Inflammatory macrophage (primary cell): ENCODE measurements at regions not wholly inside any gene's neighbourhood (a gene's known extent, or its start where the extent isn't known, plus 50 kb on each side); places are given as distances from the start of the nearest gene placed in this dataset.

Experiments used
- DNase-seq, 2 donors: peaks; one replicate each; pipeline ENCODE4 v3.0.0-alpha.2; 2020 to 2022

- no peak for DNase-seq
Observed at GRCh38 chr17:69900829-69901228, 174.2 kb upstream of the KCNJ16 start.

DNA sequence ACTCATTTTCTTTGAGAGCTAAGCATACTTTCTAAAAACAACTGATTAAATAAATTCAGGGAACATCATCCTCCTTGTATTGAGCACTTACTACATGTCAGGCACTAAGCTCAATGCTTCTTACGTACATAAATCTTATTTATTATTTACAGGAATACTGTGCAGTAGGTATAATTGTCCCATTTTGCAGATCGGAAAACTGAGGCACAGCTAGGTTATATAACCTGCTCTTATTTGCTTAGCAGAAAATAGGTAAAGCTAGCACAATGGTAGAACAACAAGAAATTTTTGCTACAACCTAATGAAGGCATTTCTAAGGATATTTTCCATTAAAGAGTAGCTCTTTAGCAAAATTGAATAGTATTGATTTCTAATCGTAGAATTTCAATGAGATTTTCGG is 168.7 kb upstream of the KCNJ16 start:
- no peak for DNase-seq

DNA sequence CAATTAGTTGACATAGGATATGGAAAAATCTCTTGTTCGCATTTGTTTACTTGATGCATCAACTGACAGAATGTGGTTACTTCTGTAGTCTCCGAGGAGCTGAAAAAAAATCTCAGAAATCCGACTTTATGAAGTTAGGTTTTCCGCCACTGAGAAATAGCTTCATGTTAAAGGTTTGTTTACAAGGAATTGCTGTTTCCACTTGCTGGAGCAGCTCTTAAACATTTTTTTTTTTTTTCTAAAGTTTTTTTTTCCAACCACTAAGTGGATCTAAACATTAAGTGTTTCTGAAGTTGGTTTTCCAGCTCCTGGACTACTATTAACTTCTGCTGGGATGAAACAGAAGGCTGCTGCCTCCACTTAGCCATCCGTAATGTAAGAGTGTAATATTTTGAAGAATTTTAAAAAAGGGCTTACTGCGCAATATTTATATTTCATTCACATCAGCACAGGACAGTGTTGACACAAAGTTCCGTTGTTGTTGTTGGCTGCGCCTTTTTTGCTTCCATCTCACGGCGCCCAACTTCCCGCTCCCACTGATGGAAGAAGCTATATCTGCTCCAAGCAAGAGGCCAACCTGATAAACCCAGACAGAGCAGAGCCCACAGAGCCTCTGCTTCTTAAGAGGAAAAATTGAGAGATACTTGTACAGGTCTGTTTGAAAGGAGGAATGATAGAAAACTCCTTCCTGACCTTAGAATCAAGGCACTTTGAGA is 167.7 kb upstream of the KCNJ16 start:
- no peak for DNase-seq

GRCh38 chr17:69908626-69909368 is 166.2 kb upstream of the KCNJ16 start:
- DNase-seq: no peak

DNA sequence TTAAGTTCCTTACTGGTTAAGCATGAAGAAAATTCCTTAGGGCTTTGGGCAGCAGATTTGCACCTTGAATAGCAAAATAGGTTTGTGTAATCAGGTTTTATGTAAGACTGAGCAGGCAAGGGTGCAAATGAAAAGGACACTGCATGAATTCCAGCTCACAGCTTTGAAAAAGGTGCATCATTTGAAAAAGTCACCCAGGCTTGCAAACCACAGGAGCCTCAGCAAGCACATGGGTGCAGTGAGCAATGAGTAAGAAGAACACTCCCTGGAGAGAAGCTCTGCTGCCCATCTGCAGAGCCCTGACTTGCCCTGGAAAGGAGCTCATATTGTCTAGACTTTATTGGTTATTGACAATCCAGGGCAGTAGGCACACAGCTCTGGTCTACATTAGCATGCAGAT is 165.6 kb upstream of the KCNJ16 start:
- no peak for DNase-seq

DNA sequence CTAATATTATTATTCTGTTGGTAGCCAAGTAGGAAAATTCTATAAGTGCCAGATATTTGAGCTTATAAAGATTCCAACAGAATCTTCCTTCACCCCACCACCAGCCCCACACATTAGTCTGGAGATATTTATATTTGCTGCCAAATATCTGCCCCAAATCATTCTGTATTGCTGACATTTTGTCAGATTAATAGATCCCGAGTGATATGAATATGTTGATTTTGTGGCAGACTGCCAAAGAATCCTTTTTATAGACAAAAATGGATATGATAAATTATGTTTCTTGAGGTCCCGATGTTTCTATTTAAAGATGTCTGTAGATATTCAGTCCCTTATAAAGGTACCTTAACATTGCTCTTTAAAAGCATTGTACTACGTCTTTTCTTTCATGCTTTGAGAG is 162.2 kb upstream of the KCNJ16 start:
- no peak for DNase-seq

DNA sequence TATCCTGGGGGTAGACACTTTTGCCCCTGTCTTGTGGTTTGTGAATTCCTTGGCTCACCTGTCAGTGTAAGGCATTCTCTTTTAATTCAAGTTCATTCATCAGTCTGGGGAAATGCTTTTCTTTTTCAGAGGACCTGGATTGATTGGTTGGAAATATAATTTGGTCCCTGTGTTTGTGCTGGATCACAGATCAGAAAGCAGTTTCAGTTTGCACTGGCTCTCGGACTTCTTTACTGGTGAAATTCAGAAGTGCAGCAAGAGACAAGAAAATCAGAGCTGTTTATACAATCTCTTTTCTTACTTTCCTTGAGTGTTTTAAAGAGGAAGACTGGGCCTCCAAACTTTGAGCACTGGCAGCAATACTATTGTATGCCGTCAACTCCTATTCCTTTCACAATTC is 161.8 kb upstream of the KCNJ16 start:
- no peak for DNase-seq

- DNase-seq: no peak
Observed at GRCh38 chr17:69913616-69914015, 161.4 kb upstream of the KCNJ16 start.

DNA sequence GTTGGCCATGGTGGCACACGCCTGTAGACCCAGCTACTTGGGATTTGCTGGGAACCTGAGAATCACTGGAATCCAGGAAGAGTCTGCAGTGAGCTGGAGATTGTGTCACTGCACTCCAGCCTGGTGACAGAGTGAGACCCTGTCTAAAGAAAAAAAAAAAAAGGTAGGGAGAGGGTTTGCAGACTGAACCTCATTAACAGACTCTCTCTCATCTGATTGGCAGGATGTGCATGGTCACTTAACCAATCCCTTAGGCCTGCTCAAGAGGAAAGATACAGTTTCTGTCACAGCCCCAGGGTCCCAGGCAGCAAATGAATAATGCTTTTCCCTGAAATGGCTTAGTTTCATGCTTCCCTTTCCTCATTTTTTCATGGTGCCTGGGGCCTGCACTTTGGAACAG is 160.5 kb upstream of the KCNJ16 start:
- DNase-seq: no peak

DNA sequence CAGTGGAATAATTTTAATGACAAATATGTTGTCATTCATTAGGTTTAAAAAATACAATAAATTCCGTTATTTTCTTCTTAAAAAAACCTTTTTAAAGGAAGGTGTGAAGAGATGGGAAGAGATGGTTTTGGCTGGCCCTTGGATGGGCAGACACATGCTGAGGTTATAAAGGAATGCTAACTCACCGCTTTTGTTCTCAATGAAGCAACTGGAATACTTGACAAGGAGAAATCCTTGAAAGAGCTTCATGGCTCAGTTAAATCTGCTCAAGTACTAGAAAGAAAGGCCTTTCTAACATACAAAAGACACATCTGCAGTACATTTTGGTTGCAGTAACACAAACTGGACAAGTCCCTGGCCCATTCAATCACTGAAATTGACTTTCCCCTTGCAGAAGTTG is 158.3 kb upstream of the KCNJ16 start:
- DNase-seq: no peak

- DNase-seq: no peak
Observed at GRCh38 chr17:69918164-69918563, 156.9 kb upstream of the KCNJ16 start.

DNA sequence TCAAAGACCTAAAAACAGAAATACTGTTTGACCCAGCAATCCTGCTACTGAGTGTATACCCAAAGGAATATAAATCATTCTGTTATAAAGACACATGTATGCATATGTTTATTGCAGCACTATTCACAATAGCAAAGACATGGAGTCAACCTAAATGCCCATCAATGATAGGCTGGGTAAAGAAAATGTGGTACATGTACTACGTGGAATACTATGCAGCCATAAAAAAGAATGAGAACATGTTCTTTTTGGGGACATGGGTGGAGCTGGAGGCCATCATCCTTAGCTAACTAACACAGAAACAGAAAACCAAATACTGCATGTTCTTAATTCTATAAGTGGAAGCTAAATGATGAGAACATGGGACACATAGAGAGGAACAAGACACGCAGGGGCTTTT is 155.2 kb upstream of the KCNJ16 start:
- no peak for DNase-seq

GRCh38 chr17:69921046-69921445 is 154.0 kb upstream of the KCNJ16 start:
- DNase-seq: no peak

DNA sequence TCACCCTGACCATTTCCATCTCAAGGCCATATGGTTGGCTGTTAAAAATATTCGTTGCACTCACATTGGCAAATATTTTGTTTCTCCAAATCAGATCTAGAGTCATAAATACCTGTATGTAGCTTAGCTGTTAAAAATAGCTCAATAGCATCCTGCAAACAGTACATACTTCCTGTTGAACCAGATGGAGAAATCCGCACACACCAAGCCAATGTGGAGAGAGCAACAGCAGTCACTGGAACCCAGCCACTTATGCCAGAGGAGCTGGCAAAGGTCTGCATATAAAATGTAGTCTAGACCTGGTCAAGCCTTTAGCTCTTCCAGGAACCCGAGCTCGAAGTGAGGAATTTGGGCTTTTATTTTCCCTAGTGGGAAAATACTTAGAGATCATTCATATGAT is 146.4 kb upstream of the KCNJ16 start:
- DNase-seq: no peak

GRCh38 chr17:69936996-69937395 is 138.0 kb upstream of the KCNJ16 start:
- no peak for DNase-seq

- DNase-seq: no peak
Observed at GRCh38 chr17:69943058-69943457, 132.0 kb upstream of the KCNJ16 start.

GRCh38 chr17:69944406-69944805 is 130.6 kb upstream of the KCNJ16 start:
- no peak for DNase-seq

- no peak for DNase-seq
Observed at GRCh38 chr17:69945698-69946185, 129.3 kb upstream of the KCNJ16 start.

- no peak for DNase-seq
Observed at GRCh38 chr17:69947027-69947759, 127.8 kb upstream of the KCNJ16 start.

GRCh38 chr17:69948406-69948805 is 126.6 kb upstream of the KCNJ16 start:
- no peak for DNase-seq

GRCh38 chr17:69949496-69949895 is 125.5 kb upstream of the KCNJ16 start:
- DNase-seq: no peak

DNA sequence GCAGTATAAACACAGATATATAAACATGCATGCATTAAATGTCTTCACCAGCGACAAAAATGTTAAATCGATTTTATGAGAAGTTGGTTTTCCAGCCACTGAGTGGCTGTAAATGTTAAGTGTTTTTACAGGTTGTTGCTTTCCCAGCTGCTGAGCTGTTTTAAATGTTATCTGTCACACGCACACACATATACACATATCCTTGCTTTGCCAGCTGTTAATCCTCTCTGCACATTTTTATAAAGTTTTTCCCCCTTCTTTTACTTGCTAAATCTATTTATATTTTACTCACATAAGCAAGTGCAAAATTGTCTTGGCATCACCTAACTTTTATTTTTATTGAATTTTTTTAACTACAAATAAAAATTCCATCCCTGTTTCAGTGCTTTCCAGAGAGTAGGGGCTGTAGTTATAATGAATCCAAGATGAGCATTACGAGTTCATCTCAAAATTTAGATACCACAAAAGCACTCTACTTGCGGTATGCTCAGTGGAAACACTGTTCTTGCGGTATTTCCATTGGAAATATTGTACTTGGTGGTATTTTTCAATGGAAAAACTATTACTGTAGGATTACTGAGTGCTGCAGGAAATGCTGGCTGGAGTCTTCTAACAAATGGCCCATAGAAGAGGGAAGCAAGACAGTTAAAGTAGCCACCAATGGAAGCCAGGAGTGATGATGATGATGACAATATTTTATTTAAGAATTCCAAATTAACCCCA is 124.9 kb upstream of the KCNJ16 start:
- no peak for DNase-seq
